ENCODE measurements at regions not wholly inside any gene's neighbourhood (a gene's known extent, or its start where the extent isn't known, plus 50 kb on each side); places are given as distances from the start of the nearest gene placed in this dataset.
A peak's percentile ranks its signal among the peaks of the same experiment; 100 is the strongest.

- Histone ChIP-seq H3K4me1 (no peaks in the 10 kb centered on the region), H3K9me3 (replicated peaks) (no peaks in the 10 kb centered on the region), H3K27me3 (no peaks in the 10 kb centered on the region), H3K27ac (no peak overlapping the region), H3K36me3 (no peaks in the 10 kb centered on the region), H3K4me3 (no peak overlapping the region)
- no peak for DNase-seq
Observed at GRCh38 chr9:24413651-24414050, 132.0 kb downstream of the IZUMO3 start.

DNA sequence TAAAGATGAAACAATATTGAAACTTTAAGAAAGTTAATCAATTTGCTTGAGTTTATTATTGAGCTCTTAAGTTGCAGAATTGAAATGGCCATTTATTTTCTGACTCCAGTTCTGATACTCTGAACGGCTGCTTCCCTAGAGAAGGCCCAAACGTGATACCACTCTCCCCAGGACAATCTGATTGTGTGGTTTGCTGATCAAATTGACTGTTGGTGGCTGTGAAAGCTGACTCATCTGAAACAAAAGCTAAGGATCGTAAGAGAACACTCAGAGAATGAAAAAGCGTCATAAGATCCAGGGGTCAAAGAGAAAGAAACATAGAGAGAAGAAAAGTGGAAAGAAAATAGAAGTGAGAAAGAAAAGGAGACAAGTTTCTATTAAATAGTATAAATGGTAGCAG lies 147.2 kb downstream of the IZUMO3 start:
- no peaks in the 10 kb centered on the region for H3K9me3 ChIP-seq (replicated peaks)
- DNase-seq: no peak
- H3K4me3 ChIP-seq: no peak overlapping the region
- H3K4me1 ChIP-seq: no peaks in the 10 kb centered on the region
- H3K27ac ChIP-seq: no peak overlapping the region
- no peaks in the 10 kb centered on the region for H3K36me3 ChIP-seq
- H3K27me3 ChIP-seq: no peaks in the 10 kb centered on the region

DNA sequence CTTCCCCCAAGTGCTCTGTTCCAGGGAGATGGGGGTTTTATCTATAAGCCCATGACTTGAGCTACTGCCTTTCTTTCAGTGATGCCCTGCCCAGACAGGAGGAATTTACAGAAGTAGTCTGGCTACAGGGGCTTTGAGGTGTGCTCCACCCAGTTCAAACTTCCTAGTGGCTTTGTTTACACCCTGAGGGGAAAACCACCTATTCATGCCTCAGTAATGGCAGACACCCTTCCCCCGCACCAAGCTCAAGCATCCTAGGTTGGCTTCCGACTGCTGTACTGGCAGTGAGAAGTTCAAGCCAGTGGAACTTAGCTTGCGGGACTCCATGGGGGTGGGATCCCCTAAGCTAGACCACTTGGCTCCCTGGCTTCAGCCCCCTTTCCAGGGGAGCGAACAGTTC lies 154.6 kb downstream of the IZUMO3 start:
- H3K27ac ChIP-seq: no peak overlapping the region
- H3K27me3 ChIP-seq: no peaks in the 10 kb centered on the region
- DNase-seq: no peak
- no peaks in the 10 kb centered on the region for H3K9me3 ChIP-seq (replicated peaks)
- H3K4me3 ChIP-seq: no peak overlapping the region
- no peaks in the 10 kb centered on the region for H3K4me1 ChIP-seq
- H3K36me3 ChIP-seq: no peaks in the 10 kb centered on the region

DNA sequence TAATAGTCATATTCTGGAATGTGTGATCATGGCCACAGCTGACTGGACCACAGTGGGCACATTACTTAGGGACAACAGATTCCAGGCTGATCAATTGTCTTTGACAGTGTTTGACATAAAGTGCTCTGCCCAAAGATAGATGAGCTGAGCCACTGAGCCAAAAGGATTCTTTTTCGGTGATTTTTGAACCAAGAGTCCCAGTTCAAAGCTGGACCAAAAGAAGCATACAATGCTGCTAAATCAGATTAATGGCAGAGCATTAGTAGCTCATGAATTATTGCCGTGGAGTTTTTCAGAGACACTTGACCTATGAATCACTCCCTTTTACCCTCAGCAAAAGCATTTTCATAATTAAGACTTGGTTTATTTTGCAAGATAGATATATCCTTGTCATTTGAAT lies 160.6 kb downstream of the IZUMO3 start:
- H3K27ac ChIP-seq: no peak overlapping the region
- peaks cover 5% of the 10 kb centered on the region for H3K4me1 ChIP-seq
- DNase-seq: no peak
- no peaks in the 10 kb centered on the region for H3K9me3 ChIP-seq (replicated peaks)
- no peaks in the 10 kb centered on the region for H3K27me3 ChIP-seq
- H3K4me3 ChIP-seq: no peak overlapping the region
- no peaks in the 10 kb centered on the region for H3K36me3 ChIP-seq

- no peaks in the 10 kb centered on the region for H3K9me3 ChIP-seq (replicated peaks)
- DNase-seq: peak; percentile 11 to 40
- H3K4me3 ChIP-seq: no peak overlapping the region
- peaks cover 5% of the 10 kb centered on the region for H3K4me1 ChIP-seq
- peak overlapping the region; percentile 38 for H3K27ac ChIP-seq
- no peaks in the 10 kb centered on the region for H3K27me3 ChIP-seq
- no peaks in the 10 kb centered on the region for H3K36me3 ChIP-seq
Observed at GRCh38 chr9:24382566-24382965, 163.1 kb downstream of the IZUMO3 start.

DNA sequence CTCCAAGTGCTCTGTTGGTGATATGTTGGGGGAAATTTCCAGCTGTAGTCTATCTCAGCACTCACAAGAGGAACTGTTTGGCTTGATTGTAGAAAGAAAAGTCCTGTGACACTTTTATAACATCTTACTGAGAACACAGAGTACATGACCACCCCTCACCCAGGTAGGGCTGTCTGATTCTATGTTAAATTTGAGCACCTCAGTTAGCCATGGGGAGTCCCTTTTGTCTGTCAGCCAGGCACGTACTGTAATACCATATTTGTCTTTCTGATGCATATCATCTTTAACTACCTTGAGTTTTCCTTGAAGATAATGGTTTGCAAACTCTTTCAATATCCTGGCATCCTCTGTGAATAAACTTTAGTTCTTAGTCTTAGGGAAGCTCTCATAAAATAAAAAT lies 164.5 kb downstream of the IZUMO3 start:
- no peak for DNase-seq
- no peaks in the 10 kb centered on the region for H3K36me3 ChIP-seq
- H3K27ac ChIP-seq: no peak overlapping the region
- H3K4me3 ChIP-seq: no peak overlapping the region
- H3K4me1 ChIP-seq: peaks cover 5% of the 10 kb centered on the region
- no peaks in the 10 kb centered on the region for H3K9me3 ChIP-seq (replicated peaks)
- H3K27me3 ChIP-seq: no peaks in the 10 kb centered on the region

GRCh38 chr9:24359046-24359445 lies 186.7 kb downstream of the IZUMO3 start:
- Histone ChIP-seq H3K9me3 (replicated peaks) (no peaks in the 10 kb centered on the region), H3K36me3 (no peaks in the 10 kb centered on the region), H3K27me3 (no peaks in the 10 kb centered on the region), H3K4me3 (no peak overlapping the region), H3K27ac (no peak overlapping the region), H3K4me1 (no peaks in the 10 kb centered on the region)
- no peak for DNase-seq

- Histone ChIP-seq H3K27me3 (no peaks in the 10 kb centered on the region), H3K4me3 (no peak overlapping the region), H3K27ac (no peak overlapping the region), H3K36me3 (no peaks in the 10 kb centered on the region), H3K9me3 (replicated peaks) (no peaks in the 10 kb centered on the region), H3K4me1 (no peaks in the 10 kb centered on the region)
- no peak for DNase-seq
Observed at GRCh38 chr9:24351973-24352372, 193.7 kb downstream of the IZUMO3 start.

DNA sequence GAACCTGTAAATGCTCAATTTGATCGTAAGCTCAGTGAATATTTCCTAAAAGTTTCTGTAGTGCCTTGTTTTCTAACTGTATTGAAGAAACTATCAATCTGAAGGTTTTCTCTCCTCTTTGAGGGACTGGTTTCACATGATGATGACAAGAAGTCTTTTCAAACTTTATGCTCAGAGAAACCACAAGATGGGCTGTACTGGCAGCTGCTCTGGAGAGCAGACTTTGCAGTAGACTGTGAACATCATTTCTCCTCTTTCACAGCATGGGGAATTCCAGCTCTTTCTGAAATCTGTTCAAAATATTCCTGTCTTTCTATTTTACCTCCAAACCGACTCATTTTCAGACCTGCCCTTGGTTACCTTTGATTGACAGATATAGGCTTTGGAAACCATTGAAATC lies 194.4 kb downstream of the IZUMO3 start:
- H3K4me1 ChIP-seq: no peaks in the 10 kb centered on the region
- H3K4me3 ChIP-seq: no peak overlapping the region
- peak in 1 of 2 experiments; percentile 5 for DNase-seq
- no peaks in the 10 kb centered on the region for H3K9me3 ChIP-seq (replicated peaks)
- H3K27me3 ChIP-seq: no peaks in the 10 kb centered on the region
- H3K27ac ChIP-seq: no peak overlapping the region
- H3K36me3 ChIP-seq: no peaks in the 10 kb centered on the region

- no peak overlapping the region for H3K4me3 ChIP-seq
- H3K4me1 ChIP-seq: no peaks in the 10 kb centered on the region
- H3K27me3 ChIP-seq: no peaks in the 10 kb centered on the region
- no peaks in the 10 kb centered on the region for H3K36me3 ChIP-seq
- DNase-seq: no peak
- H3K27ac ChIP-seq: no peak overlapping the region
- no peaks in the 10 kb centered on the region for H3K9me3 ChIP-seq (replicated peaks)
Observed at GRCh38 chr9:24342457-24342856, 203.2 kb downstream of the IZUMO3 start.

GRCh38 chr9:24333629-24334028 lies 212.1 kb downstream of the IZUMO3 start:
- H3K27ac ChIP-seq: no peak overlapping the region
- peak in 1 of 2 experiments; percentile 6 for DNase-seq

GRCh38 chr9:24298912-24299311 lies 246.8 kb downstream of the IZUMO3 start:
- Histone ChIP-seq H3K36me3 (no peaks in the 10 kb centered on the region), H3K27ac (no peak overlapping the region), H3K27me3 (no peaks in the 10 kb centered on the region), H3K4me3 (no peak overlapping the region), H3K9me3 (replicated peaks) (0 out of 2 replicates have a peak, but pooled peaks cover 2% of the 10 kb centered on the region), H3K4me1 (no peaks in the 10 kb centered on the region)
- DNase-seq: no peak

More at GRCh38 chr9:24333629-24334028, 212.1 kb downstream of the IZUMO3 start:
- no peak overlapping the region for H3K4me3 ChIP-seq
- H3K27me3 ChIP-seq: no peaks in the 10 kb centered on the region
- H3K36me3 ChIP-seq: no peaks in the 10 kb centered on the region
- no peaks in the 10 kb centered on the region for H3K9me3 ChIP-seq (replicated peaks)
- H3K4me1 ChIP-seq: no peaks in the 10 kb centered on the region

GRCh38 chr9:24297931-24298330 lies 247.8 kb downstream of the IZUMO3 start:
- no peak for DNase-seq
- Histone ChIP-seq H3K36me3 (no peaks in the 10 kb centered on the region), H3K4me1 (no peaks in the 10 kb centered on the region), H3K27me3 (no peaks in the 10 kb centered on the region), H3K27ac (no peak overlapping the region), H3K9me3 (replicated peaks) (no peaks in the 10 kb centered on the region), H3K4me3 (no peak overlapping the region)

DNA sequence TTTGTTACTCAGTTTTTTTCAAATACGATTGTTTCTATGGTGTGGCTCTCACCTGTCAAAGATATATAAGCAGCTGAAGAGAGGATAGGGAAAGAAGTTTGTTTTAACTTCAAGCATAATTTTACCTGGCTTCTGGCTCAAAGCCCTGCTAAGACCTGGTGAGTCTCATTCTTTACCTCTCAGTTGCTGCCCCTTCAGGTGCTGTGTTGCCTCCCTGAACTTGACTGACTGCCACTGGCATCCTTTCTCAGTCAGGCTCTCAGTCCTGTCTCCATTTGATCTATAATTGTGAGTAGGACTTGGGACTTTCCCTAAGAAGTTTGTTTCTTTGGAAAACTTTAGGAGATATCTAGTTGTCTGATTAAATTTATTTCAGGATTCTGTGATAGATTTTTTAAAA lies 249.6 kb downstream of the IZUMO3 start:
- DNase-seq: no peak
- Histone ChIP-seq H3K27me3 (no peaks in the 10 kb centered on the region), H3K4me1 (no peaks in the 10 kb centered on the region), H3K27ac (no peak overlapping the region), H3K9me3 (replicated peaks) (no peaks in the 10 kb centered on the region), H3K36me3 (no peaks in the 10 kb centered on the region), H3K4me3 (no peak overlapping the region)

GRCh38 chr9:24293386-24293785 lies 252.3 kb downstream of the IZUMO3 start:
- no peaks in the 10 kb centered on the region for H3K27me3 ChIP-seq
- H3K36me3 ChIP-seq: no peaks in the 10 kb centered on the region

GRCh38 chr9:24286761-24287160 lies 258.9 kb downstream of the IZUMO3 start:
- no peak overlapping the region for H3K27ac ChIP-seq
- H3K27me3 ChIP-seq: no peaks in the 10 kb centered on the region
- no peaks in the 10 kb centered on the region for H3K36me3 ChIP-seq
- DNase-seq: no peak
- H3K4me1 ChIP-seq: no peaks in the 10 kb centered on the region
- H3K4me3 ChIP-seq: no peak overlapping the region
- H3K9me3 ChIP-seq (replicated peaks): no peaks in the 10 kb centered on the region

More at GRCh38 chr9:24293386-24293785, 252.3 kb downstream of the IZUMO3 start:
- H3K27ac ChIP-seq: no peak overlapping the region
- no peaks in the 10 kb centered on the region for H3K9me3 ChIP-seq (replicated peaks)
- no peak overlapping the region for H3K4me3 ChIP-seq
- H3K4me1 ChIP-seq: no peaks in the 10 kb centered on the region
- peak in 1 of 2 experiments; percentile 1 for DNase-seq

All from SJCRH30 (cell line).